DND-41 (cell line): ENCODE measurements at regions not wholly inside any gene's neighbourhood (a gene's known extent, or its start where the extent isn't known, plus 50 kb on each side); places are given as distances from the start of the nearest gene placed in this dataset.

ENCODE experiments used
- EZH2 ChIP-seq: IDR thresholded peaks from 3 replicates; pipeline ENCODE4 v1.6.1; 2012; ENCODE audit warnings: borderline replicate concordance, low read depth, mild to moderate bottlenecking, moderate library complexity, low read length, inconsistent platforms; ENCODE audit not compliant: severe bottlenecking
- TF ChIP-seq, protein P1 (sequence below): IDR thresholded peaks from 2 replicates; pipeline ENCODE4 v1.5.1; 2012; ENCODE audit warnings: borderline replicate concordance, low read length, moderate library complexity, mild to moderate bottlenecking; ENCODE audit not compliant: poor library complexity, severe bottlenecking; ENCODE audit errors: extremely low read depth

DNA sequence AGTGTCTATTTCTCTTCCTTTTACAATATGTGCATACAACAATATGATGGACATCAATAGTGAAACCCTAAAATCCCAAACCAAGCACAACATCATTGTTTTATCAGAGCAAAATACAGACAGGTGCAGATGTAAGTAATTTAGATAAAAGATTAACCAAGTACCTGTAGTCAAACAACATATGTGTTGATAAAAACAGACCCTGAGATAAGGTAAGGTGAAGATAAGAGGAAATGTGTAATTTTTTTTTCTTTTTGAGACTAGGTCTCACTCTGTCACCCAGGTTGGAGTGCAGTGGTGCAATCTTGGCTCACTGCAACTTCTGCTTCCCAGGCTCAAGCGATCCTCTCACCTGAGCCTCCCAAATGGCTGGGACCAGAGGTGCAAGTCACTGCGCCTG is 589.8 kb downstream of the PLCL1 start:
- TF ChIP-seq, protein P1, sequence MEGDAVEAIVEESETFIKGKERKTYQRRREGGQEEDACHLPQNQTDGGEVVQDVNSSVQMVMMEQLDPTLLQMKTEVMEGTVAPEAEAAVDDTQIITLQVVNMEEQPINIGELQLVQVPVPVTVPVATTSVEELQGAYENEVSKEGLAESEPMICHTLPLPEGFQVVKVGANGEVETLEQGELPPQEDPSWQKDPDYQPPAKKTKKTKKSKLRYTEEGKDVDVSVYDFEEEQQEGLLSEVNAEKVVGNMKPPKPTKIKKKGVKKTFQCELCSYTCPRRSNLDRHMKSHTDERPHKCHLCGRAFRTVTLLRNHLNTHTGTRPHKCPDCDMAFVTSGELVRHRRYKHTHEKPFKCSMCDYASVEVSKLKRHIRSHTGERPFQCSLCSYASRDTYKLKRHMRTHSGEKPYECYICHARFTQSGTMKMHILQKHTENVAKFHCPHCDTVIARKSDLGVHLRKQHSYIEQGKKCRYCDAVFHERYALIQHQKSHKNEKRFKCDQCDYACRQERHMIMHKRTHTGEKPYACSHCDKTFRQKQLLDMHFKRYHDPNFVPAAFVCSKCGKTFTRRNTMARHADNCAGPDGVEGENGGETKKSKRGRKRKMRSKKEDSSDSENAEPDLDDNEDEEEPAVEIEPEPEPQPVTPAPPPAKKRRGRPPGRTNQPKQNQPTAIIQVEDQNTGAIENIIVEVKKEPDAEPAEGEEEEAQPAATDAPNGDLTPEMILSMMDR: no peak
- TF ChIP-seq EZH2: no peak
